GM21528 (cell line): ENCODE measurements at regions not wholly inside any gene's neighbourhood (a gene's known extent, or its start where the extent isn't known, plus 50 kb on each side); places are given as distances from the start of the nearest gene placed in this dataset.
"Not testable (repeated sequence)": the region's sequence is repeated elsewhere in the genome, so short reads cannot be mapped to it uniquely, and the experiment has no call there.

Source experiments
- ATAC-seq: cut with Tn5 transposase; IDR thresholded peaks from one replicate; pipeline ENCODE4 v1.9.1; 2021; ENCODE audit warnings: mild to moderate bottlenecking, moderate library complexity; ENCODE audit not compliant: unreplicated experiment, low FRiP score

GRCh38 chr12:70008944-70009343 is 183.9 kb downstream of the MYRFL start:
- no peak for ATAC-seq

- no peak for ATAC-seq
Measured at GRCh38 chr12:70011353-70011752, 186.3 kb downstream of the MYRFL start.

GRCh38 chr12:70013016-70013415 is 188.0 kb downstream of the MYRFL start:
- not testable (repeated sequence) for ATAC-seq

- ATAC-seq: no peak
Measured at GRCh38 chr12:70028515-70028914, 203.5 kb downstream of the MYRFL start.

- ATAC-seq: no peak
Measured at GRCh38 chr12:70028918-70029317, 203.9 kb downstream of the MYRFL start.

GRCh38 chr12:70031046-70031445 is 206.0 kb downstream of the MYRFL start:
- ATAC-seq: no peak

GRCh38 chr12:70032076-70032475 is 207.0 kb downstream of the MYRFL start:
- no peak for ATAC-seq

GRCh38 chr12:70033310-70033709 is 208.3 kb downstream of the MYRFL start:
- ATAC-seq: no peak

- no peak for ATAC-seq
Measured at GRCh38 chr12:70040141-70040540, 203.1 kb upstream of the CNOT2 start.

GRCh38 chr12:70042675-70043074 is 200.6 kb upstream of the CNOT2 start:
- ATAC-seq: no peak

GRCh38 chr12:70043490-70044138 is 199.6 kb upstream of the CNOT2 start:
- ATAC-seq: no peak

- no peak for ATAC-seq
Measured at GRCh38 chr12:70044167-70044566, 199.1 kb upstream of the CNOT2 start.

GRCh38 chr12:70045036-70045435 is 198.2 kb upstream of the CNOT2 start:
- no peak for ATAC-seq

GRCh38 chr12:70045514-70045913 is 197.7 kb upstream of the CNOT2 start:
- no peak for ATAC-seq

- ATAC-seq: no peak
Measured at GRCh38 chr12:70048521-70049250, 194.5 kb upstream of the CNOT2 start.

- peak; percentile 95 for ATAC-seq
Measured at GRCh38 chr12:70049596-70050360, 193.5 kb upstream of the CNOT2 start.

GRCh38 chr12:70052476-70052875 is 190.8 kb upstream of the CNOT2 start:
- no peak for ATAC-seq

- ATAC-seq: no peak
Measured at GRCh38 chr12:70052931-70053497, 190.2 kb upstream of the CNOT2 start.

- no peak for ATAC-seq
Measured at GRCh38 chr12:70059373-70059772, 183.9 kb upstream of the CNOT2 start.

- ATAC-seq: no peak
Measured at GRCh38 chr12:70060634-70061033, 182.6 kb upstream of the CNOT2 start.

- no peak for ATAC-seq
Measured at GRCh38 chr12:70068743-70069142, 174.5 kb upstream of the CNOT2 start.
